ENCODE measurements at regions not wholly inside any gene's neighbourhood (a gene's known extent, or its start where the extent isn't known, plus 50 kb on each side); places are given as distances from the start of the nearest gene placed in this dataset.

DNA sequence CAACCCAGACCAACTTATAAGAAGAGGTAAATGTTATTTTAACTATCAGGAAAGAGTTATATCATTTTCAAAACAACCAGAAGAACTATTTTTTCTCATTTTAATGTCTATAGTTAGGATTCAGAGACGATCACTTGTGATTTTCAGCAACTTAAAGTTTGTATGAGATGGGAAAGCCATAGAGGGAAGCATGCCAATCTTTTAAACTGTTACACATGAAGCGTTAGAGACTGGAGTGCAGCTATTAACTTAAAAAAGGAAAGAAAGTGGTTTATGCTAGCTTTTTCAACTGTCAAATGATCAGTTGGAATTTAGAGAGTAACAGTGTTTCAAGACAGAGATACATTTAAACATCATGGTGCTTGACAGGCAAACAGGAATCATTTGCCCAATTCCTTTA, 91.7 kb upstream of the LPP start (continued):
- TF ChIP-seq ZNF232 (CRISPR knock-in tag; IDR thresholded peaks at IDR 0.05) (no peak), ATF3 (CRISPR knock-in tag; conservative IDR thresholded peaks at IDR 0.05) (no peak), ZNF425 (CRISPR knock-in tag; conservative IDR thresholded peaks at IDR 0.05) (no peak), USF2 (CRISPR knock-in tag; IDR thresholded peaks at IDR 0.05) (no peak), ETV6 (CRISPR knock-in tag; IDR thresholded peaks at IDR 0.05) (no peak), CREB1 (CRISPR knock-in tag; IDR thresholded peaks at IDR 0.05) (no peak)

DNA sequence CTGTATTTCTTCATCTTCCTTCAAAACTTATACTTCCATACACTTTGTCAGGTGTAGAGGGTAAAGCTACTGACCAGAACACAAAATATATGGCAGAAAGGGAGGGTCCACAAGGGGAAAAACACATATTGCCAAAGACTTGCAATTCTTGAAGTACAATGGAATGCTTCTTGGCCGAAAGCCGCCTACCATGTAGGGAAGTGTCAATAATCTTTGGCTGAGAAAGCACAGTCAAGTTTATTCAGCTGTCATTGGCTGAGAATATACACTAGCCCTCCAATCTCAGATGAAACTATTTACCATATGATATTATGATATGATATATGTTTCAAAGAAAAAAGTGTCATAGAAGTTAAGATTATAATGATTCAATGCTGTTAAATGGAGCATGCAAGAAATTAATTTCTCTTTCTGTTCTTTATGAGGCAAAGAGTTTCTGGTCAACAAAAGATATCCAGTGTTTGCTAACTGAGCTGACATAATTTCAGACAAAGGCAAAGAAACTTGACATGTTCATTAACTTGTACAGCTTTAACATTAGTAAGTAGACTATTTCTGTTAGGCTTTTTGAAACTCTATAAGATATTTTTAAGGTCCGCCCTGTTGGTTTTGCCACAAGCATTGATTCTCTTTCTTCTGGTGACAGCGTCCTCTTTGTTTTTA, 89.0 kb upstream of the LPP start:
- ChIA-PET POLR2A (interaction anchor here (0.6 kb wide), 1 partner anchor 35 kb away, joined by 4 read pairs; no protein-coding TSS in a partner anchor), CTCF (interaction anchor here (1.4 kb wide), 1 partner anchor 317 kb away, joined by 3 read pairs; no protein-coding TSS in a partner anchor)
- no peak for TF ChIP-seq ZNF121 (CRISPR knock-in tag; IDR thresholded peaks at IDR 0.05)
- TF ChIP-seq CREB1 (CRISPR knock-in tag; IDR thresholded peaks at IDR 0.05) = no peak
- TF ChIP-seq, protein P1, sequence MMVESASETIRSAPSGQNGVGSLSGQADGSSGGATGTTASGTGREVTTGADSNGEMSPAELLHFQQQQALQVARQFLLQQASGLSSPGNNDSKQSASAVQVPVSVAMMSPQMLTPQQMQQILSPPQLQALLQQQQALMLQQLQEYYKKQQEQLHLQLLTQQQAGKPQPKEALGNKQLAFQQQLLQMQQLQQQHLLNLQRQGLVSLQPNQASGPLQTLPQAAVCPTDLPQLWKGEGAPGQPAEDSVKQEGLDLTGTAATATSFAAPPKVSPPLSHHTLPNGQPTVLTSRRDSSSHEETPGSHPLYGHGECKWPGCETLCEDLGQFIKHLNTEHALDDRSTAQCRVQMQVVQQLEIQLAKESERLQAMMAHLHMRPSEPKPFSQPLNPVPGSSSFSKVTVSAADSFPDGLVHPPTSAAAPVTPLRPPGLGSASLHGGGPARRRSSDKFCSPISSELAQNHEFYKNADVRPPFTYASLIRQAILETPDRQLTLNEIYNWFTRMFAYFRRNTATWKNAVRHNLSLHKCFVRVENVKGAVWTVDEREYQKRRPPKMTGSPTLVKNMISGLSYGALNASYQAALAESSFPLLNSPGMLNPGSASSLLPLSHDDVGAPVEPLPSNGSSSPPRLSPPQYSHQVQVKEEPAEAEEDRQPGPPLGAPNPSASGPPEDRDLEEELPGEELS (CRISPR knock-in tag; IDR thresholded peaks at IDR 0.05) = no peak
- TF ChIP-seq CREM (CRISPR knock-in tag; IDR thresholded peaks at IDR 0.05) = no peak
- no peak for TF ChIP-seq PRRX2 (CRISPR knock-in tag; IDR thresholded peaks at IDR 0.05)
- TF ChIP-seq ZNF423 (CRISPR knock-in tag; IDR thresholded peaks at IDR 0.05) = no peak
- no peak for TF ChIP-seq ZNF232 (CRISPR knock-in tag; IDR thresholded peaks at IDR 0.05)
- TF ChIP-seq, protein P2, sequence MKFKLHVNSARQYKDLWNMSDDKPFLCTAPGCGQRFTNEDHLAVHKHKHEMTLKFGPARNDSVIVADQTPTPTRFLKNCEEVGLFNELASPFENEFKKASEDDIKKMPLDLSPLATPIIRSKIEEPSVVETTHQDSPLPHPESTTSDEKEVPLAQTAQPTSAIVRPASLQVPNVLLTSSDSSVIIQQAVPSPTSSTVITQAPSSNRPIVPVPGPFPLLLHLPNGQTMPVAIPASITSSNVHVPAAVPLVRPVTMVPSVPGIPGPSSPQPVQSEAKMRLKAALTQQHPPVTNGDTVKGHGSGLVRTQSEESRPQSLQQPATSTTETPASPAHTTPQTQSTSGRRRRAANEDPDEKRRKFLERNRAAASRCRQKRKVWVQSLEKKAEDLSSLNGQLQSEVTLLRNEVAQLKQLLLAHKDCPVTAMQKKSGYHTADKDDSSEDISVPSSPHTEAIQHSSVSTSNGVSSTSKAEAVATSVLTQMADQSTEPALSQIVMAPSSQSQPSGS (CRISPR knock-in tag; IDR thresholded peaks at IDR 0.05; ENCODE audit: borderline replicate concordance, low read depth) = no peak
- no peak for TF ChIP-seq GABPB1 (CRISPR knock-in tag; IDR thresholded peaks at IDR 0.05)
- TF ChIP-seq OVOL2 (CRISPR knock-in tag; IDR thresholded peaks at IDR 0.05; ENCODE audit: borderline replicate concordance) = no peak
- TF ChIP-seq, protein P3, sequence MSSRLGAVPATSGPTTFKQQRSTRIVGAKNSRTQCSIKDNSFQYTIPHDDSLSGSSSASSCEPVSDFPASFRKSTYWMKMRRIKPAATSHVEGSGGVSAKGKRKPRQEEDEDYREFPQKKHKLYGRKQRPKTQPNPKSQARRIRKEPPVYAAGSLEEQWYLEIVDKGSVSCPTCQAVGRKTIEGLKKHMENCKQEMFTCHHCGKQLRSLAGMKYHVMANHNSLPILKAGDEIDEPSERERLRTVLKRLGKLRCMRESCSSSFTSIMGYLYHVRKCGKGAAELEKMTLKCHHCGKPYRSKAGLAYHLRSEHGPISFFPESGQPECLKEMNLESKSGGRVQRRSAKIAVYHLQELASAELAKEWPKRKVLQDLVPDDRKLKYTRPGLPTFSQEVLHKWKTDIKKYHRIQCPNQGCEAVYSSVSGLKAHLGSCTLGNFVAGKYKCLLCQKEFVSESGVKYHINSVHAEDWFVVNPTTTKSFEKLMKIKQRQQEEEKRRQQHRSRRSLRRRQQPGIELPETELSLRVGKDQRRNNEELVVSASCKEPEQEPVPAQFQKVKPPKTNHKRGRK (CRISPR knock-in tag; IDR thresholded peaks at IDR 0.05; ENCODE audit: borderline replicate concordance) = no peak
- TF ChIP-seq, protein P4, sequence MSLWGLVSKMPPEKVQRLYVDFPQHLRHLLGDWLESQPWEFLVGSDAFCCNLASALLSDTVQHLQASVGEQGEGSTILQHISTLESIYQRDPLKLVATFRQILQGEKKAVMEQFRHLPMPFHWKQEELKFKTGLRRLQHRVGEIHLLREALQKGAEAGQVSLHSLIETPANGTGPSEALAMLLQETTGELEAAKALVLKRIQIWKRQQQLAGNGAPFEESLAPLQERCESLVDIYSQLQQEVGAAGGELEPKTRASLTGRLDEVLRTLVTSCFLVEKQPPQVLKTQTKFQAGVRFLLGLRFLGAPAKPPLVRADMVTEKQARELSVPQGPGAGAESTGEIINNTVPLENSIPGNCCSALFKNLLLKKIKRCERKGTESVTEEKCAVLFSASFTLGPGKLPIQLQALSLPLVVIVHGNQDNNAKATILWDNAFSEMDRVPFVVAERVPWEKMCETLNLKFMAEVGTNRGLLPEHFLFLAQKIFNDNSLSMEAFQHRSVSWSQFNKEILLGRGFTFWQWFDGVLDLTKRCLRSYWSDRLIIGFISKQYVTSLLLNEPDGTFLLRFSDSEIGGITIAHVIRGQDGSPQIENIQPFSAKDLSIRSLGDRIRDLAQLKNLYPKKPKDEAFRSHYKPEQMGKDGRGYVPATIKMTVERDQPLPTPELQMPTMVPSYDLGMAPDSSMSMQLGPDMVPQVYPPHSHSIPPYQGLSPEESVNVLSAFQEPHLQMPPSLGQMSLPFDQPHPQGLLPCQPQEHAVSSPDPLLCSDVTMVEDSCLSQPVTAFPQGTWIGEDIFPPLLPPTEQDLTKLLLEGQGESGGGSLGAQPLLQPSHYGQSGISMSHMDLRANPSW (CRISPR knock-in tag; conservative IDR thresholded peaks at IDR 0.05; ENCODE audit: low read depth) = no peak
- Mint-ChIP-seq H3K27me3 (ENCODE audit: low read depth) (no peaks in the 10 kb centered on the region), H3K36me3 (no peaks in the 10 kb centered on the region), H3K4me3 (no peak overlapping the region), H3K9me3 (no peaks in the 10 kb centered on the region), H3K27ac (no peak overlapping the region), H3K4me1 (peaks cover 7% of the 10 kb centered on the region)
- ATAC-seq = no peak
- DNase-seq (ENCODE audit: low spot score) = no peak

Data from WTC11 (cell line).